H9 (cell line): ENCODE measurements at regions not wholly inside any gene's neighbourhood (a gene's known extent, or its start where the extent isn't known, plus 50 kb on each side); places are given as distances from the start of the nearest gene placed in this dataset.

ENCODE experiments used
- DNase-seq: peaks from one replicate; pipeline ENCODE4 v3.0.0-alpha.2; 2017
- H2AFZ ChIP-seq: one replicate; pipeline ENCODE4 v1.6.1; 2013; ENCODE audit warnings: mild to moderate bottlenecking, low read length, control low read depth, moderate library complexity
- H2AK5ac ChIP-seq: 2 replicates; pipeline ENCODE4 v1.6.1; 2013; ENCODE audit warnings: low read length, control low read depth, mixed read lengths; ENCODE audit not compliant: insufficient read length
- H2BK120ac ChIP-seq: one replicate; pipeline ENCODE4 v1.6.1; 2013; ENCODE audit warnings: low read depth, mild to moderate bottlenecking, low read length, control low read depth, inconsistent platforms; ENCODE audit not compliant: poor library complexity, severe bottlenecking
- H2BK12ac ChIP-seq: 2 replicates; pipeline ENCODE4 v1.6.1; 2013; ENCODE audit warnings: low read length, control low read depth, mixed read lengths, low read depth; ENCODE audit not compliant: insufficient read length
- H2BK15ac ChIP-seq: 2 replicates; pipeline ENCODE4 v1.6.1; 2013; ENCODE audit warnings: low read depth, low read length, control low read depth
- H2BK20ac ChIP-seq: one replicate; pipeline ENCODE4 v1.6.1; 2013; ENCODE audit warnings: low read depth, mild to moderate bottlenecking, low read length, control low read depth, inconsistent platforms; ENCODE audit not compliant: poor library complexity, severe bottlenecking
- H2BK5ac ChIP-seq: 2 replicates; pipeline ENCODE4 v1.6.1; 2013; ENCODE audit warnings: low read length, control low read depth, mixed read lengths; ENCODE audit not compliant: insufficient read length
- H3K14ac ChIP-seq: 2 replicates; pipeline ENCODE4 v1.6.1; 2013; ENCODE audit warnings: low read length, control low read depth; ENCODE audit not compliant: insufficient read depth
- H3K18ac ChIP-seq: 2 replicates; pipeline ENCODE4 v1.6.1; 2013; ENCODE audit warnings: low read depth, mild to moderate bottlenecking, mixed read lengths, low read length, control low read depth; ENCODE audit not compliant: insufficient read length
- H3K23ac ChIP-seq: 2 replicates; pipeline ENCODE4 v1.6.1; 2013; ENCODE audit warnings: low read length, control low read depth, mixed read lengths, low read depth; ENCODE audit not compliant: insufficient read length
- H3K23me2 ChIP-seq: 2 replicates; pipeline ENCODE4 v1.6.1; 2013; ENCODE audit warnings: low read depth, mild to moderate bottlenecking, mixed read lengths, low read length, control low read depth; ENCODE audit not compliant: insufficient read length, poor library complexity, severe bottlenecking
- H3K27ac ChIP-seq: 2 replicates; pipeline ENCODE4 v1.5.1; 2013; ENCODE audit warnings: low read length, control low read depth, mixed read lengths, low read depth; ENCODE audit not compliant: insufficient read length
- H3K27me3 ChIP-seq: 2 replicates; pipeline ENCODE4 v1.6.1; 2013; ENCODE audit warnings: low read length, control low read depth, inconsistent platforms; ENCODE audit not compliant: insufficient read depth
- H3K4ac ChIP-seq: 2 replicates; pipeline ENCODE4 v1.6.1; 2013; ENCODE audit warnings: low read depth, mild to moderate bottlenecking, control low read depth, inconsistent platforms, low read length, moderate library complexity
- H3K4me1 ChIP-seq: 2 replicates; pipeline ENCODE4 v1.6.1; 2013; ENCODE audit warnings: low read length, control low read depth, inconsistent platforms; ENCODE audit not compliant: insufficient read depth
- H3K4me2 ChIP-seq: 2 replicates; pipeline ENCODE4 v1.6.1; 2013; ENCODE audit warnings: low read length, control low read depth, mixed read lengths; ENCODE audit not compliant: insufficient read length, insufficient read depth
- H3K56ac ChIP-seq: 2 replicates; pipeline ENCODE4 v1.6.1; 2013; ENCODE audit warnings: low read depth, mild to moderate bottlenecking, mixed read lengths, low read length, control low read depth; ENCODE audit not compliant: insufficient read length
- H3K79me1 ChIP-seq: 2 replicates; pipeline ENCODE4 v1.6.1; 2013; ENCODE audit warnings: low read depth, mild to moderate bottlenecking, moderate library complexity, low read length, control low read depth, inconsistent platforms; ENCODE audit not compliant: insufficient read depth, poor library complexity, severe bottlenecking
- H3K79me2 ChIP-seq: 2 replicates; pipeline ENCODE4 v1.6.1; 2013; ENCODE audit warnings: low read length, control low read depth, inconsistent platforms; ENCODE audit not compliant: insufficient read depth
- H3K9ac ChIP-seq: 2 replicates; pipeline ENCODE4 v1.6.1; 2013; ENCODE audit warnings: low read length, control low read depth, mixed read lengths; ENCODE audit not compliant: insufficient read length; ENCODE audit errors: extremely low read depth
- H3K9me3 ChIP-seq: one replicate; pipeline ENCODE4 v1.6.1; 2013; ENCODE audit warnings: low read depth, low read length, inconsistent platforms; ENCODE audit not compliant: control insufficient read depth
- H3T11ph ChIP-seq: one replicate; pipeline ENCODE4 v1.6.1; 2013; ENCODE audit warnings: mild to moderate bottlenecking, low read length, control low read depth, inconsistent platforms
- H4K20me1 ChIP-seq: one replicate; pipeline ENCODE4 v1.6.1; 2013; ENCODE audit not compliant: control insufficient read depth, insufficient read length, insufficient read depth
- H4K5ac ChIP-seq: 2 replicates; pipeline ENCODE4 v1.6.1; 2013; ENCODE audit warnings: low read depth, mild to moderate bottlenecking, mixed read lengths, low read length, control low read depth; ENCODE audit not compliant: insufficient read length
- H4K8ac ChIP-seq: replicated peaks from 2 replicates; pipeline ENCODE4 v1.6.1; 2013; ENCODE audit warnings: low read length, control low read depth, mixed read lengths, low read depth; ENCODE audit not compliant: insufficient read length
- H4K91ac ChIP-seq: 2 replicates; pipeline ENCODE4 v1.6.1; 2013; ENCODE audit warnings: low read depth, mild to moderate bottlenecking, moderate library complexity, mixed read lengths, low read length, control low read depth; ENCODE audit not compliant: insufficient read length
- H3K27ac Mint-ChIP-seq, 3 experiments: 2 replicates in 2 of 3; 3 replicates in 1 of 3; pipeline ENCODE4 v1.8.0; 2020 to 2021; ENCODE audit warnings: mixed read lengths in 3 of 3, mild to moderate bottlenecking in 1 of 3, moderate library complexity in 1 of 3
- H3K27me3 Mint-ChIP-seq: 2 replicates; pipeline ENCODE4 v1.8.0; 2021; ENCODE audit warnings: low read depth, mild to moderate bottlenecking, moderate library complexity, mixed read lengths
- H3K36me3 Mint-ChIP-seq, 3 experiments: 2 replicates in 2 of 3; 3 replicates in 1 of 3; pipeline ENCODE4 v1.8.0; 2020 to 2021; ENCODE audit warnings: low read depth in 3 of 3, mixed read lengths in 3 of 3; ENCODE audit not compliant: insufficient read depth in 1 of 3
- H3K4me1 Mint-ChIP-seq, 2 experiments: 2 replicates each; pipeline ENCODE4 v1.8.0; 2020; ENCODE audit warnings: mixed read lengths in 2 of 2
- H3K4me3 Mint-ChIP-seq, 2 experiments: 2 replicates in 1 of 2; 3 replicates in 1 of 2; pipeline ENCODE4 v1.8.0; 2020 to 2021; ENCODE audit warnings: mild to moderate bottlenecking in 2 of 2, mixed read lengths in 2 of 2, moderate library complexity in 1 of 2
- H3K9me3 Mint-ChIP-seq, 2 experiments: 2 replicates in 1 of 2; 3 replicates in 1 of 2; pipeline ENCODE4 v1.8.0; 2020; ENCODE audit warnings: mild to moderate bottlenecking in 2 of 2, mixed read lengths in 2 of 2, moderate library complexity in 1 of 2
- CTCF ChIP-seq: fragments of 200-600 bp; sonication (generic); conservative IDR thresholded peaks from 3 replicates; pipeline ENCODE4 v1.8.0; 2021; ENCODE audit warnings: antibody characterized with exemption, mild to moderate bottlenecking
- WGBS: extraction: QIAGEN DNeasy Blood & Tissue Kit; methylation state at CpG from one replicate; pipeline ENCODE4 v1.1.7; 2013; ENCODE audit warnings: missing lambda C conversion rate, low lambda C conversion rate, mixed read lengths; ENCODE audit not compliant: insufficient read length; ENCODE audit errors: extremely low coverage; 5-methylcytosine and 5-hydroxymethylcytosine counted together

GRCh38 chr1:239755107-239755912 is 336.4 kb upstream of the FMN2 start:
- 0 out of 7 replicates have a peak, but pooled peaks cover 0 to 4% (median 0%) of the 10 kb centered on the region in 3 experiments for H3K36me3 Mint-ChIP-seq
- Histone ChIP-seq H2BK20ac (no peak overlapping the region), H3K4me2 (no peak overlapping the region)

More at GRCh38 chr1:239755107-239755912, 336.4 kb upstream of the FMN2 start:
- no peak overlapping the region for H4K8ac ChIP-seq
- no peaks in the 10 kb centered on the region for H3K9me3 ChIP-seq
- DNase-seq, result no peak
- H3K9ac ChIP-seq, result no peak overlapping the region
- H2BK12ac ChIP-seq, result no peak overlapping the region
- H3K79me1 ChIP-seq, result no peaks in the 10 kb centered on the region
- no CpG with 5 or more reads among the region's 2 CpGs for WGBS
- TF ChIP-seq CTCF, result no peak
- no peak overlapping the region for H3K56ac ChIP-seq
- peaks cover 6% of the 10 kb centered on the region; the same call in 1 of the 2 replicates for H3K4me1 ChIP-seq
- no peak overlapping the region for H4K5ac ChIP-seq
- H3K4ac ChIP-seq, result no peak overlapping the region
- H3K27me3 ChIP-seq, result no peaks in the 10 kb centered on the region
- H2BK15ac ChIP-seq, result no peak overlapping the region
- Mint-ChIP-seq H3K27me3 (no peaks in the 10 kb centered on the region; the same call in 1 of the 2 replicates), H3K27ac (peak overlapping the region in 1 of 3 experiments; percentile 12; a peak in 1 of 7 replicates), H3K4me3 (no peak overlapping the region), H3K9me3 (no peaks in the 10 kb centered on the region; a peak in 1 of 5 replicates), H3K4me1 (peaks cover 28 to 31% of the 10 kb centered on the region in 2 experiments)
- no peak overlapping the region for H2BK5ac ChIP-seq
- H2BK120ac ChIP-seq, result no peak overlapping the region
- H3K79me2 ChIP-seq, result no peaks in the 10 kb centered on the region
- no peak overlapping the region for H3K18ac ChIP-seq
- no peak overlapping the region for H3K23ac ChIP-seq
- H4K91ac ChIP-seq, result no peak overlapping the region
- H4K20me1 ChIP-seq, result no peaks in the 10 kb centered on the region
- no peak overlapping the region for H2AK5ac ChIP-seq
- H3K23me2 ChIP-seq, result no peaks in the 10 kb centered on the region
- no peak overlapping the region for H3K14ac ChIP-seq
- H3T11ph ChIP-seq, result no peak overlapping the region
- H3K27ac ChIP-seq, result no peak overlapping the region
- no peak overlapping the region for H2AFZ ChIP-seq
